GM12878 (cell line): ENCODE measurements at regions not wholly inside any gene's neighbourhood (a gene's known extent, or its start where the extent isn't known, plus 50 kb on each side); places are given as distances from the start of the nearest gene placed in this dataset.

Experiments
- ATAC-seq: fragments of 200-7000 bp; cut with Tn5 transposase; 3 replicates; pipeline ENCODE4 v1.9.1; 2020; ENCODE audit warnings: mild to moderate bottlenecking, moderate library complexity
- BruUV-seq: library from RNA; stranded (reverse); fragments of 400-500 nt; replicated peaks from 2 replicates; lab custom pipeline; 2021; lab: Mats Ljungman, UMichigan
- CTCF ChIA-PET: fragments of 300-600 bp; sonication (Branson Sonifier 250); formaldehyde crosslinking; extraction: SDS; loops from one replicate; lab custom pipeline; 2021; ENCODE audit warnings: inconsistent platforms; lab: Yijun Ruan, JAX
- POLR2A ChIA-PET: fragments of 350-600 bp; formaldehyde crosslinking; extraction: SDS; loops from one replicate; lab custom pipeline; 2021; ENCODE audit warnings: inconsistent platforms; lab: Charles Lee
- RAD21 ChIA-PET: fragments of 300-600 bp; sonication (Branson Sonifier 250); formaldehyde crosslinking; loops from one replicate; lab custom pipeline; 2023; ENCODE audit warnings: antibody characterized with exemption; ENCODE audit not compliant: unreplicated experiment; lab: Charles Lee
- SMC1A ChIA-PET: fragments of 300-600 bp; sonication (Branson Sonifier 250); formaldehyde crosslinking; loops from one replicate; lab custom pipeline; 2023; ENCODE audit not compliant: unreplicated experiment, uncharacterized antibody; lab: Charles Lee
- DNase-seq: peaks from one replicate; pipeline ENCODE4 v3.0.0-alpha.2; 2011; ENCODE audit warnings: low read depth, low spot score
- FAIRE-seq: peaks from 3 replicates; lab custom pipeline; 2011; peaks lifted over from hg19 to GRCh38; lab: Jason Lieb, UNC
- H2AFZ ChIP-seq: 2 replicates; pipeline ENCODE4 v1.6.0; 2011; ENCODE audit warnings: low read depth, low read length, control low read depth; ENCODE audit not compliant: control insufficient read depth
- H3K27ac ChIP-seq: 2 replicates; pipeline ENCODE4 v1.5.1; 2011; ENCODE audit warnings: control low read depth; ENCODE audit not compliant: control insufficient read depth, insufficient read depth
- H3K27me3 ChIP-seq, 2 experiments: replicated peaks in 1 of 2; 2 replicates each; pipeline versions ENCODE4 v1.6.0 to v1.6.1; 2011; ENCODE audit warnings: low read length in 1 of 2; ENCODE audit not compliant: control insufficient read depth in 2 of 2, insufficient read depth in 2 of 2
- H3K36me3 ChIP-seq, 2 experiments: 2 replicates each; pipeline ENCODE4 v1.5.1; 2011; ENCODE audit warnings: low read length in 1 of 2; ENCODE audit not compliant: control insufficient read depth in 2 of 2, insufficient read depth in 2 of 2
- H3K4me1 ChIP-seq: 2 replicates; pipeline ENCODE4 v1.6.1; 2011; ENCODE audit warnings: mild to moderate bottlenecking, low read length, moderate library complexity, mixed read lengths; ENCODE audit not compliant: control insufficient read depth, insufficient read depth
- H3K4me2 ChIP-seq: 2 replicates; pipeline ENCODE4 v1.6.0; 2011; ENCODE audit warnings: control low read depth; ENCODE audit not compliant: control insufficient read depth, insufficient read depth
- H3K4me3 ChIP-seq: fragments of 200-600 bp; sonication (generic); 2 replicates; pipeline ENCODE4 v1.5.1; 2016
- H3K79me2 ChIP-seq: 2 replicates; pipeline ENCODE4 v1.6.0; 2011; ENCODE audit warnings: low read length; ENCODE audit not compliant: control insufficient read depth, insufficient read depth
- H3K9ac ChIP-seq: 2 replicates; pipeline ENCODE4 v1.8.0; 2011; ENCODE audit warnings: low read length, control low read depth, mixed read lengths; ENCODE audit not compliant: control insufficient read depth, insufficient read depth
- H3K9me3 ChIP-seq: replicated peaks from 3 replicates; pipeline ENCODE4 v1.5.1; 2011; ENCODE audit warnings: mild to moderate bottlenecking, low read length; ENCODE audit not compliant: control insufficient read depth, insufficient read depth
- H4K20me1 ChIP-seq: 2 replicates; pipeline ENCODE4 v1.6.0; 2011; ENCODE audit not compliant: control insufficient read depth, insufficient read depth
- EGR1 ChIP-seq, 2 experiments: IDR thresholded peaks; 1 replicate in 1 of 2; 2 replicates in 1 of 2; pipeline ENCODE4 v1.6.1; 2011 to 2012; ENCODE audit warnings: low read depth in 2 of 2, low read length in 2 of 2, borderline replicate concordance in 1 of 2, mild to moderate bottlenecking in 1 of 2, moderate library complexity in 1 of 2
- ETV6 ChIP-seq, 2 experiments: fragments of 450-650 bp in 1 of 2; IDR thresholded peaks in 1 of 2; conservative IDR thresholded peaks in 1 of 2; 2 replicates each; pipeline ENCODE4 v1.6.1; 2014; ENCODE audit warnings: antibody characterized with exemption in 1 of 2, borderline replicate concordance in 1 of 2, low read depth in 1 of 2, mild to moderate bottlenecking in 1 of 2, moderate library complexity in 1 of 2
- EZH2 ChIP-seq: IDR thresholded peaks from 2 replicates; pipeline ENCODE4 v1.6.1; 2012; ENCODE audit warnings: low read depth, mild to moderate bottlenecking, control low read depth, inconsistent platforms, low read length, borderline replicate concordance; ENCODE audit not compliant: control insufficient read depth
- IKZF1 ChIP-seq: fragments of 450-650 bp; conservative IDR thresholded peaks from 2 replicates; pipeline ENCODE4 v1.6.1; 2017; ENCODE audit warnings: antibody characterized with exemption, mild to moderate bottlenecking
- IKZF2 ChIP-seq, 2 experiments: fragments of 450-650 bp; IDR thresholded peaks; 2 replicates each; pipeline ENCODE4 v1.6.1; 2017; ENCODE audit warnings: mild to moderate bottlenecking in 2 of 2, moderate library complexity in 2 of 2
- POU2F2 ChIP-seq: IDR thresholded peaks from 3 replicates; pipeline ENCODE4 v1.6.1; 2011; ENCODE audit warnings: low read depth, mild to moderate bottlenecking, low read length, borderline replicate concordance
- RB1 ChIP-seq: fragments of 450-650 bp; formaldehyde crosslinking; IDR thresholded peaks from 2 replicates; pipeline ENCODE4 v1.6.1; 2017; ENCODE audit warnings: mild to moderate bottlenecking, borderline replicate concordance
- RBBP5 ChIP-seq: fragments of 200-600 bp; sonication (generic); conservative IDR thresholded peaks from 2 replicates; pipeline ENCODE4 v1.6.1; 2016
- SMAD1 ChIP-seq: fragments of 450-650 bp; IDR thresholded peaks from 2 replicates; pipeline ENCODE4 v1.6.1; 2018; ENCODE audit warnings: mild to moderate bottlenecking, low read depth; ENCODE audit not compliant: partially characterized antibody
- SMAD5 ChIP-seq: IDR thresholded peaks from 2 replicates; pipeline ENCODE4 v1.6.1; 2016; ENCODE audit warnings: antibody characterized with exemption, low read depth
- SPI1 ChIP-seq: IDR thresholded peaks from 2 replicates; pipeline ENCODE4 v1.6.1; 2011; ENCODE audit warnings: low read depth, mild to moderate bottlenecking, low read length, moderate library complexity, borderline replicate concordance; ENCODE audit not compliant: insufficient read depth
- TCF7 ChIP-seq: IDR thresholded peaks from 2 replicates; pipeline ENCODE4 v1.6.1; 2014; ENCODE audit warnings: antibody characterized with exemption, borderline replicate concordance
- WGBS: methylation state at CpG from one replicate; pipeline ENCODE4 v1.1.6; 2016; ENCODE audit warnings: low lambda C conversion rate; ENCODE audit not compliant: insufficient replicate concordance, insufficient coverage; ENCODE audit errors: missing lambda C conversion rate; 5-methylcytosine and 5-hydroxymethylcytosine counted together
- in situ Hi-C: fragments of 300-500 bp; cut with MboI; formaldehyde crosslinking; loops from 9 replicates; pipeline ENCODE4 v1.14.3; 2018; ENCODE audit warnings: mixed read lengths
- intact Hi-C: fragments of 100-400 bp; cut with micrococcal nuclease; formaldehyde crosslinking; loops from one replicate; pipeline ENCODE4 v1.14.2; 2022; ENCODE audit not compliant: unreplicated experiment
- TF ChIP-seq, protein P1 (sequence below), 3 experiments: IDR thresholded peaks in 2 of 3; conservative IDR thresholded peaks in 1 of 3; 2 replicates each; pipeline ENCODE4 v1.5.1; 2011; ENCODE audit warnings: low read depth in 3 of 3, low read length in 3 of 3, mild to moderate bottlenecking in 3 of 3, control low read depth in 2 of 3, moderate library complexity in 2 of 3, inconsistent platforms in 1 of 3, mixed read lengths in 1 of 3; ENCODE audit not compliant: control insufficient read depth in 2 of 3, insufficient read depth in 1 of 3; ENCODE audit errors: extremely low read depth in 1 of 3
- TF ChIP-seq, protein P2 (sequence below): IDR thresholded peaks from 2 replicates; pipeline ENCODE4 v1.6.1; 2011; ENCODE audit warnings: low read depth, low read length, improper control_type of control experiment, borderline replicate concordance
- TF ChIP-seq, protein P3 (sequence below): IDR thresholded peaks from 2 replicates; pipeline ENCODE4 v1.6.1; 2011; ENCODE audit warnings: borderline replicate concordance, low read depth, mild to moderate bottlenecking, moderate library complexity, low read length; ENCODE audit not compliant: insufficient read depth, poor library complexity, severe bottlenecking

DNA sequence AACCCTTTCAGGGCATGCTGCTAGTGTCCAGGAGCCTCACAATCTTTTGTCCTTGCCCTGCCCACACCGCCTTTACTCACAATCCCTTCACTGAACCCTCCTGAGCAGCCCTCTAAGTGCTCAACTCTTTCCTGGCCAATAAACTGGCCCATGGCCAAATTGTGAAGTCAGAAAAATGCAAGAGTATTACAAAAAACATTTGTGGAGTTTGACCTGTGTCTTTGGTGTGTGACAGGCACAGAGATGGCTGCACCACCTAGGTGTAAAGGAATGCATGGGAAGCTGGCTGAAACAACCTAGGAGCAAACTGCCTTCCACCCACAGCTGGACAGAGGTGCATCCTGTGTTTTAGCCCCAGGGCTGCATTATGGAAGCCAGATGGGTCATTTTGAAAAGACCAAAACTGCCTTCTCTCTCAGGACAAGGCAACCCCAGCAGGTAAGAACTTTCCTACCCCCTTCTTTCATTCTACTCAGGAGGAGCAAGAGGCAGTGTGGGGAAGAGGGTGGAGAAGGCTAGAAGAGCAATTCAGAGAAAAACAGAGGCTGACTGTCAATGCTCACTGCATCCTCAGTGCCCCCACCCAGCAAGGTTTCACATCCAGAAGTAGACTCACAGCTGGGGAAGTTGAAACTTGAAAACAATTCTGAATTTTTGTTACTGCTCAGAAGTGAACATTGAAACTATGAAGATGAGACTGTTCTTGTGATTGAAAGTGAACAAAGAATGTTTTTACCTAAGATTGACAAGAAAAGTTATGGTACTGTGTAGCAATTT lies 78.6 kb downstream of the TRIM42 start:
- intact Hi-C loops (no loop called here), in situ Hi-C loops (no loop called here)
- H2AFZ ChIP-seq, result no peak overlapping the region
- no peaks in the 10 kb centered on the region for H3K27me3 ChIP-seq
- H3K4me3 ChIP-seq, result no peak overlapping the region
- H3K9ac ChIP-seq, result no peak overlapping the region
- SMC1A ChIA-PET, result interaction anchor here (0.8 to 2.0 kb wide), 3 partner anchors 10 to 105 kb away, joined by 3 to 9 read pairs (median 3); no protein-coding TSS in a partner anchor
- RAD21 ChIA-PET, result interaction anchor here (1.3 kb wide), 1 partner anchor 60 kb away, joined by 3 read pairs; no protein-coding TSS in a partner anchor
- no peaks in the 10 kb centered on the region for H4K20me1 ChIP-seq
- WGBS, result 0% methylated on average over 1 of the region's 1 CpG
- FAIRE-seq (peak; percentile 85), ATAC-seq (peak; percentile 55), DNase-seq (peak; percentile 49)
- no TSS peak for BruUV-seq
- no peaks in the 10 kb centered on the region for H3K79me2 ChIP-seq
- peak overlapping the region; percentile 65 for H3K4me2 ChIP-seq
- POLR2A ChIA-PET, result interaction anchor here (0.6 kb wide), 1 partner anchor 43 kb away, joined by 4 read pairs; no protein-coding TSS in a partner anchor
- peaks cover 23% of the 10 kb centered on the region for H3K4me1 ChIP-seq
- CTCF ChIA-PET, result no interaction called here
- no peaks in the 10 kb centered on the region for H3K36me3 ChIP-seq
- H3K9me3 ChIP-seq, result no peaks in the 10 kb centered on the region
- TF ChIP-seq RB1 (no peak), IKZF1 (peak; percentile 24; the same call in 1 of the 2 replicates), SMAD5 (no peak), RBBP5 (no peak), TCF7 (no peak), EGR1 (IDR thresholded peaks at IDR 0.05; ENCODE audit: borderline replicate concordance in 1 of 2, low read depth in 2 of 2, low read length in 2 of 2) (no peak), ETV6 (conservative IDR thresholded peaks at IDR 0.05 in 1 of 2, IDR thresholded peaks at IDR 0.05 in 1 of 2; ENCODE audit: borderline replicate concordance in 1 of 2, low read depth in 1 of 2) (peak in 1 of 2 experiments; percentile 55; a peak in 1 of 4 replicates), SPI1 (no peak), IKZF2 (IDR thresholded peaks at IDR 0.05) (peak in 1 of 2 experiments; percentile 32; a peak in 2 of 4 replicates), EZH2 (no peak), SMAD1 (peak; percentile 42), POU2F2 (no peak)
- TF ChIP-seq, protein P1, sequence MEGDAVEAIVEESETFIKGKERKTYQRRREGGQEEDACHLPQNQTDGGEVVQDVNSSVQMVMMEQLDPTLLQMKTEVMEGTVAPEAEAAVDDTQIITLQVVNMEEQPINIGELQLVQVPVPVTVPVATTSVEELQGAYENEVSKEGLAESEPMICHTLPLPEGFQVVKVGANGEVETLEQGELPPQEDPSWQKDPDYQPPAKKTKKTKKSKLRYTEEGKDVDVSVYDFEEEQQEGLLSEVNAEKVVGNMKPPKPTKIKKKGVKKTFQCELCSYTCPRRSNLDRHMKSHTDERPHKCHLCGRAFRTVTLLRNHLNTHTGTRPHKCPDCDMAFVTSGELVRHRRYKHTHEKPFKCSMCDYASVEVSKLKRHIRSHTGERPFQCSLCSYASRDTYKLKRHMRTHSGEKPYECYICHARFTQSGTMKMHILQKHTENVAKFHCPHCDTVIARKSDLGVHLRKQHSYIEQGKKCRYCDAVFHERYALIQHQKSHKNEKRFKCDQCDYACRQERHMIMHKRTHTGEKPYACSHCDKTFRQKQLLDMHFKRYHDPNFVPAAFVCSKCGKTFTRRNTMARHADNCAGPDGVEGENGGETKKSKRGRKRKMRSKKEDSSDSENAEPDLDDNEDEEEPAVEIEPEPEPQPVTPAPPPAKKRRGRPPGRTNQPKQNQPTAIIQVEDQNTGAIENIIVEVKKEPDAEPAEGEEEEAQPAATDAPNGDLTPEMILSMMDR (IDR thresholded peaks at IDR 0.05 in 2 of 3, conservative IDR thresholded peaks at IDR 0.05 in 1 of 3; ENCODE audit: control insufficient read depth in 2 of 3, extremely low read depth in 1 of 3, insufficient read depth in 1 of 3, low read depth in 3 of 3, low read length in 3 of 3), result no peak
- TF ChIP-seq, protein P2, sequence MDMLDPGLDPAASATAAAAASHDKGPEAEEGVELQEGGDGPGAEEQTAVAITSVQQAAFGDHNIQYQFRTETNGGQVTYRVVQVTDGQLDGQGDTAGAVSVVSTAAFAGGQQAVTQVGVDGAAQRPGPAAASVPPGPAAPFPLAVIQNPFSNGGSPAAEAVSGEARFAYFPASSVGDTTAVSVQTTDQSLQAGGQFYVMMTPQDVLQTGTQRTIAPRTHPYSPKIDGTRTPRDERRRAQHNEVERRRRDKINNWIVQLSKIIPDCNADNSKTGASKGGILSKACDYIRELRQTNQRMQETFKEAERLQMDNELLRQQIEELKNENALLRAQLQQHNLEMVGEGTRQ, result no peak
- TF ChIP-seq, protein P3, sequence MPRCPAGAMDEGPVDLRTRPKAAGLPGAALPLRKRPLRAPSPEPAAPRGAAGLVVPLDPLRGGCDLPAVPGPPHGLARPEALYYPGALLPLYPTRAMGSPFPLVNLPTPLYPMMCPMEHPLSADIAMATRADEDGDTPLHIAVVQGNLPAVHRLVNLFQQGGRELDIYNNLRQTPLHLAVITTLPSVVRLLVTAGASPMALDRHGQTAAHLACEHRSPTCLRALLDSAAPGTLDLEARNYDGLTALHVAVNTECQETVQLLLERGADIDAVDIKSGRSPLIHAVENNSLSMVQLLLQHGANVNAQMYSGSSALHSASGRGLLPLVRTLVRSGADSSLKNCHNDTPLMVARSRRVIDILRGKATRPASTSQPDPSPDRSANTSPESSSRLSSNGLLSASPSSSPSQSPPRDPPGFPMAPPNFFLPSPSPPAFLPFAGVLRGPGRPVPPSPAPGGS, result no peak
- H3K27ac ChIP-seq, result no peak overlapping the region
